Kidney tubule cell (primary cell): ENCODE measurements at regions not wholly inside any gene's neighbourhood (a gene's known extent, or its start where the extent isn't known, plus 50 kb on each side); places are given as distances from the start of the nearest gene placed in this dataset.

Experiments used
- DNase-seq: peaks from one replicate; pipeline ENCODE4 v3.0.0-alpha.2; 2018; ENCODE audit warnings: low spot score

- DNase-seq: peak; percentile 63
Observed at GRCh38 chr4:89166971-89167475, 55.7 kb downstream of the TIGD2 start.

GRCh38 chr4:89171176-89171805 lies 60.0 kb downstream of the TIGD2 start:
- DNase-seq: no peak

DNA sequence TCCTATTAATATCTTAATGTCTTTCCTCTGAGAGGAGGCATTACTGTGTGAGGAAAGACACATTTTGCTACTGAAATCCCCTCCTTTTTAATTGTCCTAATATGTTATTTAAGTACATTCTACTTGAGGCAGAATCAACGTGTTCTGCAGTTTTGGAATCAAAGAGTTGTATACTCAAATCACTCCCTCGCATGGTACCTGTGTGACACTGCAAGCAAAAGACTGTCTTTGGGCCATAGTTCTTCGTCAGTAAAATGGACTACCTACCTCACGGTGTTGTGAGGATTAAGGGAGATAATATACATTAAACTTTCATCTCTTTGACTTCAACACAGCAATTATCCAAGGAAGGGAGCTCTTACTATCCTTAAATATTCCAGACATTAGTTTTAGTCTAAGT lies 61.5 kb downstream of the TIGD2 start:
- no peak for DNase-seq

- no peak for DNase-seq
Observed at GRCh38 chr4:89173336-89174090, 62.2 kb downstream of the TIGD2 start.

- no peak for DNase-seq
Observed at GRCh38 chr4:89174784-89175183, 63.5 kb downstream of the TIGD2 start.

DNA sequence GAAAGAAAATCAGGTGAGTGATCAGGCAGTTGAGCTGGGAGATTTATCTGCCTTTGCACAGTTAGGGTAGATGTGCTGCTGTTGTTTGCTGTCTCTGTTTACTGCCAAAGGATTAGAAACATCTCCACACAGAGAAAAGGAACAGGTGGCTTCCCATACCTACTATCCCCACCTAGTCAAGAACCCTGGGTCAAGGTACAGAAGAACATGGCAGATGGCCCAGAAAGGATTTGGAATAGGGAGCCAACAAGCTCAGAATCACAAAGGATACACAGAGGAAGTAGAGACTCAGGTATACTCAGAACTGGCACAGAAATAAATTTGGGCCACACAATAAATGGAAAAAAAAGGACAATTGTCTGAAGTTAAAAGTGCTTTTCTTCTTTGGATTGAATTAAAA lies 64.3 kb downstream of the TIGD2 start:
- DNase-seq: no peak

DNA sequence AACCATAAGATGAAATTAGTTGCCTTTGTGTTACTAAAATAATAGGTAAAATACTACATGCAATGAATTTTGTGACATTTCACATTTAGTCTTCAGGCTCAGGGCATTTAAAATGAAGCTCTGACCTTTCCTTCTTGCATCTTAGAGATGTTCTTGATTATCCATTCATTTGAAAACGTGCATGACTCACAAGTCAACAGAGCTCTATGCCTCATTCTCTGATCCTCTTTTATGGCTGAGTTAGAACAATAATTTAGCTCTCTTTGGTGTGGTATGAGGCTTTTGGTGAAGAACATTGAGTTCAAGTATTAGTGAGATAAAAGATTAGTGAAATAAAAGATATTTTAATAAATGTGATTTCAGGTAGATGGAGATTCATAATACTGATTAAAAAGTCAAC lies 66.5 kb downstream of the TIGD2 start:
- peak; percentile 25 for DNase-seq

- DNase-seq: no peak
Observed at GRCh38 chr4:89184407-89184806, 73.1 kb downstream of the TIGD2 start.
